ENCODE measurements at regions not wholly inside any gene's neighbourhood (a gene's known extent, or its start where the extent isn't known, plus 50 kb on each side); places are given as distances from the start of the nearest gene placed in this dataset.

- TF ChIP-seq CTCF (IDR thresholded peaks at IDR 0.05 in 2 of 3, conservative IDR thresholded peaks at IDR 0.05 in 1 of 3; ENCODE audit: insufficient read depth in 2 of 3, low read depth in 1 of 3, low read length in 3 of 3): no peak
- no peak for TF ChIP-seq ETS2 (tag; IDR thresholded peaks at IDR 0.05; ENCODE audit: borderline replicate concordance, poor library complexity, severe bottlenecking)
- TF ChIP-seq NRF1 (conservative IDR thresholded peaks at IDR 0.05 in 1 of 2, IDR thresholded peaks at IDR 0.05 in 1 of 2): no peak
- TF ChIP-seq THRB (CRISPR knock-in tag; conservative IDR thresholded peaks at IDR 0.05): no peak
- TF ChIP-seq ZNF586 (CRISPR knock-in tag; conservative IDR thresholded peaks at IDR 0.05): no peak
- TF ChIP-seq IRF1 (CRISPR knock-in tag; IDR thresholded peaks at IDR 0.05; ENCODE audit: borderline replicate concordance): no peak
- TF ChIP-seq U2AF1 (optimal IDR thresholded peaks at IDR 0.05; ENCODE audit: low read depth, low read length): no peak
- no peak for TF ChIP-seq FOXP1 (CRISPR knock-in tag; IDR thresholded peaks at IDR 0.05)
- no peak for TF ChIP-seq ARID3A (IDR thresholded peaks at IDR 0.05; ENCODE audit: borderline replicate concordance, low read depth, low read length)
- no peak for TF ChIP-seq POLR2AphosphoS5 (IDR thresholded peaks at IDR 0.05; ENCODE audit: control insufficient read depth, insufficient read depth, low read depth, low read length)
- no peak for TF ChIP-seq SREBF2 (CRISPR knock-in tag; IDR thresholded peaks at IDR 0.05)
- TF ChIP-seq CEBPB (tag; IDR thresholded peaks at IDR 0.05): no peak
- TF ChIP-seq GTF3C2 (IDR thresholded peaks at IDR 0.05; ENCODE audit: borderline replicate concordance, extremely low read depth, insufficient read length): no peak
These were observed 53.2 kb upstream of the CUL3 start for GRCh38 chr2:224638301-224638823.

Data from K562 (cell line).